ENCODE measurements at regions not wholly inside any gene's neighbourhood (a gene's known extent, or its start where the extent isn't known, plus 50 kb on each side); places are given as distances from the start of the nearest gene placed in this dataset.

GRCh38 chr6:87995461-87995860 is 52.2 kb upstream of the SPACA1 start:
- no peaks in the 10 kb centered on the region for H3K4me1 Mint-ChIP-seq
- DNase-seq (no peak), ATAC-seq (no peak)
- peaks cover 17% of the 10 kb centered on the region for H3K27me3 Mint-ChIP-seq
- no peak overlapping the region for H3K27ac Mint-ChIP-seq
- no peaks in the 10 kb centered on the region for H3K9me3 ChIP-seq (ENCODE audit: control insufficient read depth, low read length, poor library complexity, severe bottlenecking)
- no peaks in the 10 kb centered on the region for H3K36me3 Mint-ChIP-seq (ENCODE audit: low read depth)
- H3K4me3 Mint-ChIP-seq: no peak overlapping the region

DNA sequence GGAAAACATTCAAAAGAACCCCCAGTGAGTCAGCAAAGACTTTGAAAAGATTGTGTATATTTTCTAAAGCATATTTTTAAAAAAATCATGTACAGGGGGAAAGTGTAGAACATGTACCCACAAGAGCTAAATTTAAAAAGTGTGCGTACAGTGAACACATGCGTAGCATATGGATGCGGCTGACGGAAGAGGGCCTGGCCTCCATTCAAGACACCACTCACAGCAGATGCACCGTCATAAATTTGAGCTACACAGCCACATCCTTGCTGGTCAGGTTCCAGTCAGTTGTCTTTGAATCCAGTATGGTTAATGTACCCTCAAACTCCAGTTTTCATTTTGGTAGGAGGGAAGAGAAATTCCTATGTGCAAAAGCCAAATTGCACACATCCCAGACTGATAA is 54.3 kb upstream of the SPACA1 start:
- peaks cover 17% of the 10 kb centered on the region for H3K27me3 Mint-ChIP-seq
- no peaks in the 10 kb centered on the region for H3K9me3 ChIP-seq (ENCODE audit: control insufficient read depth, low read length, poor library complexity, severe bottlenecking)
- no peak for DNase-seq
- H3K4me3 Mint-ChIP-seq: no peak overlapping the region
- H3K36me3 Mint-ChIP-seq (ENCODE audit: low read depth): no peaks in the 10 kb centered on the region
- H3K27ac Mint-ChIP-seq: no peak overlapping the region
- ATAC-seq: no peak
- H3K4me1 Mint-ChIP-seq: peaks cover 2% of the 10 kb centered on the region

- no peak overlapping the region for H3K4me3 Mint-ChIP-seq
- peak overlapping the region; percentile 1 for H3K27ac Mint-ChIP-seq
These were observed 56.8 kb upstream of the SPACA1 start for GRCh38 chr6:87990871-87991270.

DNA sequence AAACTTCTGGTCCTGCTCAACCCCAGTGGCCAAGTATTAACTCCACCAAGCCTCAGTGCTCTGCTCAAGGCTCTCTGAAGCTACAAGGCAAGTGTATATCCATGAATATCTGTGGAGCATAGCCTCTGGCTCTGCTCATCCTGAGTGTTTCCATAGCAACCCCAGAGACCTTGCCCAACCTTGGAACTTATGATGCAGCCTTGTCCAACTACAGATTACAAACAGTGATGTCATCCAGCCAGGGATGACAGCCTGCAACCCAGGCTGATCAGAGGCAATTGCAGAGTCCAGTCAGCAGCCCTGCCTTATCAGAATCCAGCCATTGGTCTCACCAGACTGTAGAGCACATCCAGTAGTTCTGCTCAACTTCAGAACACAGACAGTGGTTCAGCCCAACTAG is 65.5 kb upstream of the SPACA1 start:
- Mint-ChIP-seq H3K27me3 (peaks cover 36% of the 10 kb centered on the region), H3K36me3 (ENCODE audit: low read depth) (no peaks in the 10 kb centered on the region), H3K4me3 (no peak overlapping the region), H3K4me1 (no peaks in the 10 kb centered on the region), H3K27ac (peak overlapping the region; percentile 24)
- no peak for DNase-seq
- H3K9me3 ChIP-seq (ENCODE audit: control insufficient read depth, low read length, poor library complexity, severe bottlenecking): peaks cover 4% of the 10 kb centered on the region
- ATAC-seq: no peak

More at GRCh38 chr6:87990871-87991270, 56.8 kb upstream of the SPACA1 start:
- ATAC-seq (no peak), DNase-seq (no peak)
- Mint-ChIP-seq H3K27me3 (peaks cover 9% of the 10 kb centered on the region), H3K36me3 (ENCODE audit: low read depth) (no peaks in the 10 kb centered on the region), H3K4me1 (peaks cover 2% of the 10 kb centered on the region)
- H3K9me3 ChIP-seq (ENCODE audit: control insufficient read depth, low read length, poor library complexity, severe bottlenecking): no peaks in the 10 kb centered on the region

GRCh38 chr6:87979737-87980136 is 67.9 kb upstream of the SPACA1 start:
- no peak overlapping the region for H3K4me3 Mint-ChIP-seq
- ATAC-seq (no peak), DNase-seq (no peak)
- peaks cover 44% of the 10 kb centered on the region for H3K27me3 Mint-ChIP-seq
- no peaks in the 10 kb centered on the region for H3K4me1 Mint-ChIP-seq
- peaks cover 4% of the 10 kb centered on the region for H3K9me3 ChIP-seq (ENCODE audit: control insufficient read depth, low read length, poor library complexity, severe bottlenecking)
- H3K27ac Mint-ChIP-seq: no peak overlapping the region
- no peaks in the 10 kb centered on the region for H3K36me3 Mint-ChIP-seq (ENCODE audit: low read depth)

- DNase-seq (no peak), ATAC-seq (no peak)
- H3K36me3 Mint-ChIP-seq (ENCODE audit: low read depth): no peaks in the 10 kb centered on the region
- no peak overlapping the region for H3K4me3 Mint-ChIP-seq
- H3K4me1 Mint-ChIP-seq: no peaks in the 10 kb centered on the region
- H3K9me3 ChIP-seq (ENCODE audit: control insufficient read depth, low read length, poor library complexity, severe bottlenecking): no peaks in the 10 kb centered on the region
- H3K27me3 Mint-ChIP-seq: peaks cover 34% of the 10 kb centered on the region
- H3K27ac Mint-ChIP-seq: no peak overlapping the region
These were observed 71.0 kb upstream of the SPACA1 start for GRCh38 chr6:87976616-87977015.

- H3K9me3 ChIP-seq (ENCODE audit: control insufficient read depth, low read length, poor library complexity, severe bottlenecking): no peaks in the 10 kb centered on the region
- H3K27ac Mint-ChIP-seq: no peak overlapping the region
- DNase-seq: no peak
- H3K4me3 Mint-ChIP-seq: no peak overlapping the region
- H3K27me3 Mint-ChIP-seq: peaks cover 34% of the 10 kb centered on the region
- H3K36me3 Mint-ChIP-seq (ENCODE audit: low read depth): no peaks in the 10 kb centered on the region
- no peak for ATAC-seq
- H3K4me1 Mint-ChIP-seq: no peaks in the 10 kb centered on the region
These were observed 72.1 kb upstream of the SPACA1 start for GRCh38 chr6:87975561-87975960.

GRCh38 chr6:87972279-87972678 is 75.4 kb upstream of the SPACA1 start:
- no peak for DNase-seq
- Mint-ChIP-seq H3K4me1 (no peaks in the 10 kb centered on the region), H3K36me3 (ENCODE audit: low read depth) (no peaks in the 10 kb centered on the region), H3K27me3 (peaks cover 14% of the 10 kb centered on the region), H3K27ac (no peak overlapping the region), H3K4me3 (no peak overlapping the region)
- no peak for ATAC-seq
- no peaks in the 10 kb centered on the region for H3K9me3 ChIP-seq (ENCODE audit: control insufficient read depth, low read length, poor library complexity, severe bottlenecking)

DNA sequence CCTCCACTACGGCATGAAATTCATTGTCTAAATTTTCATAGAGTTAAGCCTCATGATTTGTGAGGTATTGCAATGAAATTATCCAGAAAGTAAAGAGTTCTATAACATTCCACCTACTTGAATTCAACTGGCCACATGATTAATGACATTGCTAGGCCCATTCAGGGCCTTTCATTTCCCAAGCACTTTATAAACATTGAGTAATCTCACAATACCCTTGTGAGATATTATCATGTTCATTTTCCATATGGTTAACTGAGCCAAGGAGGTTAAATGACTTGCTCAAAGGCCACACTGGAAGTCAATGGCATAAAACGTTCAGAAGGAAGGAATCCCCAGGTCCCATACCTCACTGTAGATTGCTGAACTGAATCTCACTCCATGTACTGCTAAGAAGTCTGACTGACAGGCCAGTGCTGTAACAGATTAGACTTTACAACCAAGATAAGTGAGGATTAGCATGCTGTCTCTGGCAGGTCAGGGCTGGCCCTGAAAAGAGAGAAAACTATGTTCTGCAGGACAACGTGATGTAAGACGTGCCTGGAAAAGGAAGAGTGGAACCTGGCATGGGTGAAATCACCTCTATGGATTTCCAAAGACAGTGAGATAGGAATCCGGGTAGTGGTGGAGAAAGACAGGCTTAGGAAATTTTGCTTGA is 75.9 kb upstream of the SPACA1 start:
- ATAC-seq (no peak), DNase-seq (no peak)
- Mint-ChIP-seq H3K4me3 (no peak overlapping the region), H3K4me1 (no peaks in the 10 kb centered on the region), H3K36me3 (ENCODE audit: low read depth) (no peaks in the 10 kb centered on the region), H3K27me3 (peaks cover 12% of the 10 kb centered on the region), H3K27ac (no peak overlapping the region)
- no peaks in the 10 kb centered on the region for H3K9me3 ChIP-seq (ENCODE audit: control insufficient read depth, low read length, poor library complexity, severe bottlenecking)

DNA sequence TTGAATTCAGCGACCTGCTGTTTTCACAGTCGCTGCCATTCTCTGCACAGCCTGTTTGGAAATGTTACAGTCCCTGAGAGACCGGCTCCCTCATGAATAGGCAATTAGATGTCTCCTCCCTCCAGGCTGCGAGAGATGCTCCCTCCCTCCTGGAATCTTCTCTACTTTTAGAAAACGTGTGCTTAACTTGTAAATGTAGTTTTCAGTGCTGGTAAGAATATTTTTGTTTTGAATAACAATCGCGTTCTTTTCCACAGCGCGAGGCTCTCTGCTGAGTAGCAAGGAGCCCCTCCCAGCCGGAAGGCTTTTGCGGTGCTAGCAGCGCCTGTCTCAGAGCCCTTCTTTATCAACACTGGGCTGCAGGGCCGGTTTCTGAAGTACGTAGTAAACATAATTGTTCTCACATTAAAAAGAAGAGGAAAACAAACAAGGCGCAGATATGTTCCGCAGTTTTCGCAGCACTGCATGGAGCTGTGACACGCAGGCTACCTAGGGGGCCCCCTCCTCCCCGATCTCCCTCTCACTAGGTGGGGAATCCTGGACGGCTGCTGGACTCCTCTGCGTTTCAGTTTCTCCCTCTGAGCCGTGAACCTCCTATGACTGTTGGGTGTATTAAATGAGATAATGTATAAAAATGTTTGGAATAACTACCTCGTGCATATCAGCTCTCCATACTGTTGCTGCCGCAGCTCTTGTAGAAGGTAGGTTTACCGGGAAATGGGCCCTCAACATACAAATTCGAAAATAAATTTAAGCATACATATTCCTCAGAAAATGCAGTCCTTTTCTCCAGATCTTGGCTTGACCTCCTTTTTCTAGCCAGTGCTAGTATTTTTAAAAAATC is 79.0 kb upstream of the SPACA1 start:
- H3K27ac Mint-ChIP-seq: no peak overlapping the region

DNA sequence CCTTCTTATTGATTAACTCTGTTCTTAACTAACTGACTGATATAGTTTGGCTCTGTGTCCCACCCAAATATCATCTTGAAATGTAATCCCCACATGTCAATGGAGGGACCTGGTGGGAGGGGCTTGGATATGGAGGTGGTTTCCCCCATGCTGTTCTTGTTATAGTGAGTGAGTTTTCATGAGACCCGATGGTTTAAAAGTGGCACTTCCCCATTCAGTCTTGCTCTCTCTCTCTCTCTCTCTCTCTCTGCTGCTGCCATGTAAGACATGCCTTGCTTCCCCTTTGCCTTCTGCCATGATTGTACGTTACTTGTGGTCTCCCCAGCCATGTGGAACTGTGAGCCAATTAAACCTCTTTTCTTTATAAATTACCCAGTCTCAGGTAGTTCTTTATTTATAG is 81.8 kb upstream of the SPACA1 start:
- Mint-ChIP-seq H3K27me3 (peaks cover 24% of the 10 kb centered on the region), H3K4me1 (no peaks in the 10 kb centered on the region), H3K27ac (no peak overlapping the region), H3K36me3 (ENCODE audit: low read depth) (peaks cover 2% of the 10 kb centered on the region), H3K4me3 (no peak overlapping the region)
- ATAC-seq: no peak
- no peaks in the 10 kb centered on the region for H3K9me3 ChIP-seq (ENCODE audit: control insufficient read depth, low read length, poor library complexity, severe bottlenecking)
- no peak for DNase-seq

More for the DNA sequence above, 79.0 kb upstream of the SPACA1 start:
- H3K9me3 ChIP-seq (ENCODE audit: control insufficient read depth, low read length, poor library complexity, severe bottlenecking): no peaks in the 10 kb centered on the region
- no peak overlapping the region for H3K4me3 Mint-ChIP-seq
- peaks cover 2% of the 10 kb centered on the region for H3K36me3 Mint-ChIP-seq (ENCODE audit: low read depth)
- DNase-seq: peak in 1 of 3 donors; percentile 11
- H3K27me3 Mint-ChIP-seq: peaks cover 10% of the 10 kb centered on the region
- no peaks in the 10 kb centered on the region for H3K4me1 Mint-ChIP-seq
- peak; percentile 59 for ATAC-seq

GRCh38 chr6:87959083-87959482 is 88.6 kb upstream of the SPACA1 start:
- DNase-seq: no peak
- H3K9me3 ChIP-seq (ENCODE audit: control insufficient read depth, low read length, poor library complexity, severe bottlenecking): no peaks in the 10 kb centered on the region
- Mint-ChIP-seq H3K27me3 (peaks cover 14% of the 10 kb centered on the region), H3K27ac (no peak overlapping the region), H3K4me1 (no peaks in the 10 kb centered on the region), H3K36me3 (ENCODE audit: low read depth) (no peaks in the 10 kb centered on the region), H3K4me3 (no peak overlapping the region)
- ATAC-seq: no peak

DNA sequence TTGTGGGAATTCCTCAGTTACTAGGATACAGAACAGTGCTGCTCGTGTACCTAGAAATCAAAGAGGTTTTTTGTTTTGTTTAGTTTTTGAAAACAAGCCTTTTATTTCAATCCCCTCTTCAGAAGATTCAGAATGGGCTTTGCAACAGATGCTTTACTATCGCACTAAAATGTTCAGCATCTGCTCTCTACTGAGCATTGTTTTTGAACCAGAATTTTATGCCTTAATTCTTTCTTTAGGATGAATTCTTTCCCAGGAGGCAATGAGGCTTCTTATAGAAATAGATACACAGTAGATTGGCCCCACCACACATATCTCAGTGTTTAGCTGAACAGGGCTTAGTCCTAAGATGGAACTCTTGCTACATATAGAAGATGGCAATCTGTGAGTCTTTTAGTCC is 95.9 kb upstream of the SPACA1 start:
- Mint-ChIP-seq H3K4me1 (no peaks in the 10 kb centered on the region), H3K27ac (no peak overlapping the region), H3K27me3 (peaks cover 8% of the 10 kb centered on the region), H3K36me3 (ENCODE audit: low read depth) (no peaks in the 10 kb centered on the region), H3K4me3 (no peak overlapping the region)
- ATAC-seq (no peak), DNase-seq (no peak)
- no peaks in the 10 kb centered on the region for H3K9me3 ChIP-seq (ENCODE audit: control insufficient read depth, low read length, poor library complexity, severe bottlenecking)

DNA sequence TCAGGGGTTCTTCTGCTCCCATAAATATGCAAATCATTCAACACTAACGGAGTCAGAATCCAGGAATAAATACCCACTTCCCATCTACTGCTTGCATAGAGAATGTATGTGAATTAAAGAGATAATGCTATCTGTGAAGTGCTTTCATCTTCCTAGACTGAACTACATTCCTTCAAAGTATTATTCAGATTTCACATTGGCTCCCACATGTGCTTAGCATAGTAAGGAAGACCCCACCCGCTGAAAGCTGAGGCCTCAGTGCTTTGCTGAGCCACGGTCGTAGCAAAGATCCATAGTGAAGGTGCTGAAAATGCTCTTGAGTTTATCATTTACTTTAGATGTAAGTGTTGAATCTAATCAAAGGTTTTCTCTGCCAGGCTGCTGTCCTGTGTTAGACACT is 97.0 kb upstream of the SPACA1 start:
- Mint-ChIP-seq H3K36me3 (ENCODE audit: low read depth) (no peaks in the 10 kb centered on the region), H3K27me3 (peaks cover 20% of the 10 kb centered on the region), H3K4me3 (no peak overlapping the region), H3K27ac (no peak overlapping the region), H3K4me1 (no peaks in the 10 kb centered on the region)
- ATAC-seq (no peak), DNase-seq (no peak)
- no peaks in the 10 kb centered on the region for H3K9me3 ChIP-seq (ENCODE audit: control insufficient read depth, low read length, poor library complexity, severe bottlenecking)
